ENCODE measurements at regions not wholly inside any gene's neighbourhood (a gene's known extent, or its start where the extent isn't known, plus 50 kb on each side); places are given as distances from the start of the nearest gene placed in this dataset.

- no peak overlapping the region for H3K4me3 ChIP-seq (ENCODE audit: insufficient read depth, low read depth, low read length)
- H3K27me3 ChIP-seq (ENCODE audit: control insufficient read depth, insufficient read depth, low read length), result peaks cover 13% of the 10 kb centered on the region
- H3K36me3 ChIP-seq (ENCODE audit: control insufficient read depth, insufficient read depth, low read length), result no peaks in the 10 kb centered on the region
- no peak for TF ChIP-seq POLR2A (IDR thresholded peaks at IDR 0.05; ENCODE audit: low read depth, low read length)
- TF ChIP-seq ELK1 (IDR thresholded peaks at IDR 0.05; ENCODE audit: borderline replicate concordance, low read depth, low read length), result no peak
- no peak for TF ChIP-seq RFX5 (IDR thresholded peaks at IDR 0.05; ENCODE audit: low read depth, low read length)
- dilution Hi-C loops (cut with HindIII; ENCODE audit: low sequenced_read_pairs, unreplicated experiment) (no loop called here), intact Hi-C loops (cut with micrococcal nuclease) (no loop called here), in situ Hi-C loops (cut with MboI; ENCODE audit: low sequenced_read_pairs) (no loop called here)
- WGBS, 2 experiments (ENCODE audit: extremely low coverage in 2 of 2, insufficient read length in 1 of 2), result 100% methylated on average over 3 of the region's 7 CpGs; no CpG with 5 or more reads in 1 of the 2 experiments
- no peak overlapping the region for H2BK5ac ChIP-seq (ENCODE audit: low read depth, low read length, poor library complexity, severe bottlenecking)
- H2BK20ac ChIP-seq (ENCODE audit: low read depth, low read length), result no peak overlapping the region
- H3K9me3 ChIP-seq (ENCODE audit: control insufficient read depth, insufficient read depth, low read length), result no peaks in the 10 kb centered on the region
- no peaks in the 10 kb centered on the region for H3K9me1 ChIP-seq (ENCODE audit: insufficient read depth, low read length)
- H4K5ac ChIP-seq (ENCODE audit: low read depth, low read length), result no peak overlapping the region
- no TSS peak for BruUV-seq (replicated peaks)
- H2AK5ac ChIP-seq (ENCODE audit: low read depth, low read length), result no peak overlapping the region
- 0 out of 2 replicates have a peak, but pooled peaks cover under 1% of the 10 kb centered on the region for H3K4me1 ChIP-seq (ENCODE audit: control insufficient read depth, insufficient read depth, low read length)
- H4K8ac ChIP-seq (ENCODE audit: low read depth in 2 of 2, low read length in 2 of 2), result no peak overlapping the region
- no peak overlapping the region for H2AFZ ChIP-seq (replicated peaks; ENCODE audit: low read length, poor library complexity)
- no peak overlapping the region for H3K4me2 ChIP-seq (ENCODE audit: low read depth, low read length)
- CTCF ChIA-PET, result no interaction called here
- POLR2A ChIA-PET (ENCODE audit: unreplicated experiment), result no interaction called here
- H2BK120ac ChIP-seq (ENCODE audit: low read depth, low read length), result no peak overlapping the region
- no peak overlapping the region for H3K4ac ChIP-seq (ENCODE audit: low read depth, low read length)
- no peak overlapping the region for H2AK9ac ChIP-seq (replicated peaks; ENCODE audit: low read depth, low read length, poor library complexity)
- H4K20me1 ChIP-seq (ENCODE audit: insufficient read depth, low read length), result no peaks in the 10 kb centered on the region
- no peak overlapping the region for H3K14ac ChIP-seq (replicated peaks; ENCODE audit: low read depth, low read length)
- no peak overlapping the region for H2BK15ac ChIP-seq (ENCODE audit: low read depth, low read length)
- H3K27ac ChIP-seq (ENCODE audit: insufficient read depth, low read length), result no peak overlapping the region
- no peak for ATAC-seq (ENCODE audit: low read depth)
- no peak overlapping the region for H3K56ac ChIP-seq (ENCODE audit: extremely low read depth, insufficient read depth, low read length)
- H3K9ac ChIP-seq (ENCODE audit: low read depth, low read length), result no peak overlapping the region
- H3K23ac ChIP-seq (ENCODE audit: low read depth, low read length), result no peak overlapping the region
- no peaks in the 10 kb centered on the region for H3K79me1 ChIP-seq (ENCODE audit: low read depth in 1 of 2, low read length in 2 of 2)
- H3K18ac ChIP-seq (ENCODE audit: low read depth, low read length), result no peak overlapping the region
- H4K91ac ChIP-seq (ENCODE audit: insufficient read depth, low read depth, low read length), result no peak overlapping the region
- no peak for DNase-seq
These were observed 294.7 kb downstream of the SIPA1L2 start for GRCh38 chr1:232335261-232335660.

Data from IMR-90 (cell line).